ENCODE measurements at regions not wholly inside any gene's neighbourhood (a gene's known extent, or its start where the extent isn't known, plus 50 kb on each side); places are given as distances from the start of the nearest gene placed in this dataset.

- Mint-ChIP-seq H3K27me3 (ENCODE audit: low read depth in 2 of 2) (peaks cover 8 to 9% of the 10 kb centered on the region in 2 donors), H3K4me3 (no peak overlapping the region), H3K9me3 (no peaks in the 10 kb centered on the region), H3K4me1 (peaks cover 10 to 13% of the 10 kb centered on the region in 2 donors), H3K36me3 (no peaks in the 10 kb centered on the region), H3K27ac (no peak overlapping the region)
- H3K9me3 ChIP-seq (ENCODE audit: control insufficient read depth, insufficient read depth, low read length) = no peaks in the 10 kb centered on the region
- whole genome bisulfite sequencing (ENCODE audit: insufficient coverage) = 86% methylated on average over 5 of the region's 5 CpGs
- no peaks in the 10 kb centered on the region for H3K27me3 ChIP-seq (ENCODE audit: control insufficient read depth, insufficient read depth, low read length)
- ATAC-seq = no peak
- H3K27ac ChIP-seq (ENCODE audit: low read length) = no peak overlapping the region
- no peak overlapping the region for H3K4me3 ChIP-seq (ENCODE audit: low read length)
- no peaks in the 10 kb centered on the region for H3K36me3 ChIP-seq (ENCODE audit: control insufficient read depth, insufficient read depth, low read length)
- H3K4me1 ChIP-seq (ENCODE audit: control insufficient read depth, insufficient read depth, low read length) = peaks cover 6% of the 10 kb centered on the region
- TF ChIP-seq, protein P1, sequence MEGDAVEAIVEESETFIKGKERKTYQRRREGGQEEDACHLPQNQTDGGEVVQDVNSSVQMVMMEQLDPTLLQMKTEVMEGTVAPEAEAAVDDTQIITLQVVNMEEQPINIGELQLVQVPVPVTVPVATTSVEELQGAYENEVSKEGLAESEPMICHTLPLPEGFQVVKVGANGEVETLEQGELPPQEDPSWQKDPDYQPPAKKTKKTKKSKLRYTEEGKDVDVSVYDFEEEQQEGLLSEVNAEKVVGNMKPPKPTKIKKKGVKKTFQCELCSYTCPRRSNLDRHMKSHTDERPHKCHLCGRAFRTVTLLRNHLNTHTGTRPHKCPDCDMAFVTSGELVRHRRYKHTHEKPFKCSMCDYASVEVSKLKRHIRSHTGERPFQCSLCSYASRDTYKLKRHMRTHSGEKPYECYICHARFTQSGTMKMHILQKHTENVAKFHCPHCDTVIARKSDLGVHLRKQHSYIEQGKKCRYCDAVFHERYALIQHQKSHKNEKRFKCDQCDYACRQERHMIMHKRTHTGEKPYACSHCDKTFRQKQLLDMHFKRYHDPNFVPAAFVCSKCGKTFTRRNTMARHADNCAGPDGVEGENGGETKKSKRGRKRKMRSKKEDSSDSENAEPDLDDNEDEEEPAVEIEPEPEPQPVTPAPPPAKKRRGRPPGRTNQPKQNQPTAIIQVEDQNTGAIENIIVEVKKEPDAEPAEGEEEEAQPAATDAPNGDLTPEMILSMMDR (IDR thresholded peaks at IDR 0.05) = no peak
- intact Hi-C loops (cut with micrococcal nuclease) = no loop called here
- no peak for DNase-seq
Measured at GRCh38 chr10:8224591-8224990, 170.1 kb downstream of the GATA3 start.

DNA sequence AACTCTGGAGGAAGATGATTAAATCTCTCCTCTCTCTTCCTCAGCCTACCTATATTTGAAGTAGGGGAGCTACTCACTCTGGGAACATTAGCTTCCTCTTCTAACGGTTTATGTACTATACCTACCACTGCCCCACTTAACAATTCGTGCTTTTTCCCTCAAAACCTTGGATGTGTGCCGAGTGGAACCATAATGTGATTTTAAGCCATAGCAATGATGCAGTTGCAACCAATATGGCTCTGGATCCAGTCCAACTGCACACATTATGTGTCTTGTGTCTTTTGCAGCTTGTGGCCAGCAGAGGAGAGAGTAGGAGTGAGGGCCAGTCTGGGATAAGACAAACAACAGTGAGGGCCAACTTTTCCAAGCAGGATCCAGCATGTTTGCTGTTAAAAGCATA is 170.7 kb downstream of the GATA3 start:
- Histone ChIP-seq H3K27ac (ENCODE audit: low read length) (no peak overlapping the region), H3K27me3 (ENCODE audit: control insufficient read depth, insufficient read depth, low read length) (no peaks in the 10 kb centered on the region), H3K9me3 (ENCODE audit: control insufficient read depth, insufficient read depth, low read length) (no peaks in the 10 kb centered on the region), H3K4me1 (ENCODE audit: control insufficient read depth, insufficient read depth, low read length) (peaks cover 11% of the 10 kb centered on the region), H3K4me3 (ENCODE audit: low read length) (no peak overlapping the region), H3K36me3 (ENCODE audit: control insufficient read depth, insufficient read depth, low read length) (no peaks in the 10 kb centered on the region)
- Mint-ChIP-seq H3K9me3 (no peaks in the 10 kb centered on the region), H3K27me3 (ENCODE audit: low read depth in 2 of 2) (peaks cover 8 to 9% of the 10 kb centered on the region in 2 donors), H3K27ac (no peak overlapping the region), H3K36me3 (no peaks in the 10 kb centered on the region), H3K4me1 (peaks cover 13 to 16% of the 10 kb centered on the region in 2 donors), H3K4me3 (no peak overlapping the region)
- ATAC-seq (no peak), DNase-seq (no peak)
- intact Hi-C loops (cut with micrococcal nuclease) = no loop called here
- TF ChIP-seq, protein P1 (IDR thresholded peaks at IDR 0.05) = no peak
- WGBS (ENCODE audit: insufficient coverage) = 49% methylated on average over 3 of the region's 3 CpGs

- intact Hi-C loops (cut with micrococcal nuclease) = no loop called here
- H3K36me3 ChIP-seq (ENCODE audit: control insufficient read depth, insufficient read depth, low read length) = no peaks in the 10 kb centered on the region
- DNase-seq (no peak), ATAC-seq (no peak)
- Mint-ChIP-seq H3K27ac (no peak overlapping the region), H3K36me3 (no peaks in the 10 kb centered on the region), H3K4me3 (no peak overlapping the region), H3K9me3 (no peaks in the 10 kb centered on the region), H3K4me1 (peaks cover 23 to 31% of the 10 kb centered on the region in 2 donors), H3K27me3 (ENCODE audit: low read depth in 2 of 2) (peaks cover 8 to 9% of the 10 kb centered on the region in 2 donors)
- peaks cover 17% of the 10 kb centered on the region for H3K4me1 ChIP-seq (ENCODE audit: control insufficient read depth, insufficient read depth, low read length)
- WGBS (ENCODE audit: insufficient coverage) = 88% methylated on average over 6 of the region's 6 CpGs
- TF ChIP-seq, protein P1 (IDR thresholded peaks at IDR 0.05) = no peak
- no peak overlapping the region for H3K4me3 ChIP-seq (ENCODE audit: low read length)
- H3K27ac ChIP-seq (ENCODE audit: low read length) = no peak overlapping the region
- H3K9me3 ChIP-seq (ENCODE audit: control insufficient read depth, insufficient read depth, low read length) = no peaks in the 10 kb centered on the region
- no peaks in the 10 kb centered on the region for H3K27me3 ChIP-seq (ENCODE audit: control insufficient read depth, insufficient read depth, low read length)
Measured at GRCh38 chr10:8227246-8227645, 172.8 kb downstream of the GATA3 start.

DNA sequence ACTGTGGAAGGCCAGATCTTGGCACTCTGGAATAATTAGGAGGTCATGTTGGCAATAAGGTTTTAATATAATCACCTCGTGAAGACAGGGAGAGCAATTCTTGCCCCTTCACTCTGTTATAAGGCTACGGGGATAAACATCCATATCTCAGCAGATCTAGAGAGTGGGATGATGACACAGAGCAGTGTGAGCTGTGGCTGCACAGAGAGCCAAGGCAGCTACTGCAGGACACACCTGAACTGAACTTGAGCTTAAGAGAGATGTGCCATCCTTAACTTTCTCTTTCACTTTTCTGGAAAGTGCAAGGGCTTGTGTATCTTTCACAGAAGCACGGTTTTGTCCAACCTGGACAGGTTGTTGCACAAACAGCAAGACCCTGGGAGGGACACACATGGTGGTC is 174.7 kb downstream of the GATA3 start:
- Mint-ChIP-seq H3K9me3 (no peaks in the 10 kb centered on the region), H3K4me1 (peaks cover 23 to 31% of the 10 kb centered on the region in 2 donors), H3K27ac (no peak overlapping the region), H3K4me3 (no peak overlapping the region), H3K27me3 (ENCODE audit: low read depth in 2 of 2) (peaks cover 8 to 9% of the 10 kb centered on the region in 2 donors), H3K36me3 (no peaks in the 10 kb centered on the region)
- Histone ChIP-seq H3K4me1 (ENCODE audit: control insufficient read depth, insufficient read depth, low read length) (peaks cover 17% of the 10 kb centered on the region), H3K27ac (ENCODE audit: low read length) (no peak overlapping the region), H3K4me3 (ENCODE audit: low read length) (no peak overlapping the region), H3K36me3 (ENCODE audit: control insufficient read depth, insufficient read depth, low read length) (no peaks in the 10 kb centered on the region), H3K27me3 (ENCODE audit: control insufficient read depth, insufficient read depth, low read length) (no peaks in the 10 kb centered on the region), H3K9me3 (ENCODE audit: control insufficient read depth, insufficient read depth, low read length) (no peaks in the 10 kb centered on the region)
- ATAC-seq (peak in 1 of 3 donors; percentile 26), DNase-seq (peak in 1 of 2 donors; percentile 14)
- intact Hi-C loops (cut with micrococcal nuclease) = no loop called here
- TF ChIP-seq, protein P1 (IDR thresholded peaks at IDR 0.05) = no peak
- WGBS (ENCODE audit: insufficient coverage) = 56% methylated on average over 3 of the region's 3 CpGs
